H1 (cell line): ENCODE measurements at regions not wholly inside any gene's neighbourhood (a gene's known extent, or its start where the extent isn't known, plus 50 kb on each side); places are given as distances from the start of the nearest gene placed in this dataset.

Source experiments
- BCL11A ChIP-seq, 2 experiments: IDR thresholded peaks; one replicate each; pipeline ENCODE4 v1.6.1; 2011; ENCODE audit warnings: low read depth in 2 of 2, low read length in 2 of 2, mild to moderate bottlenecking in 2 of 2
- BRCA1 ChIP-seq: IDR thresholded peaks from 2 replicates; pipeline ENCODE4 v1.6.1; 2012; ENCODE audit warnings: low read depth, low read length, improper control_type of control experiment
- CHD2 ChIP-seq: IDR thresholded peaks from 2 replicates; pipeline ENCODE4 v1.6.1; 2012; ENCODE audit warnings: low read length, improper control_type of control experiment
- CHD7 ChIP-seq: fragments of 300-600 bp; sonication (generic); IDR thresholded peaks from 2 replicates; pipeline ENCODE4 v1.7.1; 2012; ENCODE audit warnings: low read length, moderate library complexity, mild to moderate bottlenecking, inconsistent platforms; ENCODE audit not compliant: insufficient replicate concordance
- CTBP2 ChIP-seq: IDR thresholded peaks from 2 replicates; pipeline ENCODE4 v1.7.0; 2011; ENCODE audit warnings: borderline replicate concordance, mild to moderate bottlenecking, moderate library complexity, mixed read lengths, low read length; ENCODE audit not compliant: insufficient read depth, insufficient read length
- GTF2F1 ChIP-seq: IDR thresholded peaks from 2 replicates; pipeline ENCODE4 v1.6.1; 2012; ENCODE audit warnings: low read depth, low read length, improper control_type of control experiment, borderline replicate concordance
- HDAC6 ChIP-seq: IDR thresholded peaks from one replicate; pipeline ENCODE4 v1.7.1; 2012; ENCODE audit warnings: low read depth, mild to moderate bottlenecking, inconsistent platforms, low read length, moderate library complexity
- MAX ChIP-seq: IDR thresholded peaks from 2 replicates; pipeline ENCODE4 v1.6.1; 2012; ENCODE audit warnings: inconsistent platforms
- POU5F1 ChIP-seq: IDR thresholded peaks from 2 replicates; pipeline ENCODE4 v1.6.1; 2011; ENCODE audit warnings: low read depth, mild to moderate bottlenecking, low read length, moderate library complexity
- TCF12 ChIP-seq: IDR thresholded peaks from 2 replicates; pipeline ENCODE4 v1.6.1; 2011; ENCODE audit warnings: low read depth, mild to moderate bottlenecking, low read length

- TF ChIP-seq CHD7, result no peak
- TF ChIP-seq TCF12, result no peak
- no peak for TF ChIP-seq CTBP2
- TF ChIP-seq MAX, result no peak
- no peak for TF ChIP-seq BCL11A (IDR thresholded peaks at IDR 0.05; ENCODE audit: low read depth in 2 of 2, low read length in 2 of 2)
- TF ChIP-seq POU5F1, result no peak
- no peak for TF ChIP-seq BRCA1
- no peak for TF ChIP-seq CHD2
- no peak for TF ChIP-seq HDAC6
- no peak for TF ChIP-seq GTF2F1
Measured at GRCh38 chr14:92240658-92241057, 82.3 kb upstream of the SLC24A4 start (continued).
